GM12801 (cell line): ENCODE measurements at regions not wholly inside any gene's neighbourhood (a gene's known extent, or its start where the extent isn't known, plus 50 kb on each side); places are given as distances from the start of the nearest gene placed in this dataset.

Source experiments
- CTCF ChIP-seq: IDR thresholded peaks from one replicate; pipeline ENCODE4 v1.5.1; 2011; ENCODE audit warnings: control low read depth; ENCODE audit not compliant: insufficient read length; ENCODE audit errors: extremely low read depth

- no peak for TF ChIP-seq CTCF
Observed at GRCh38 chr4:181949704-181950312, 293.4 kb upstream of the TENM3 start.

GRCh38 chr4:181950372-181951127 lies 292.7 kb upstream of the TENM3 start:
- TF ChIP-seq CTCF, result no peak

- no peak for TF ChIP-seq CTCF
Observed at GRCh38 chr4:181951265-181951664, 291.9 kb upstream of the TENM3 start.

GRCh38 chr4:181952478-181952877 lies 290.7 kb upstream of the TENM3 start:
- no peak for TF ChIP-seq CTCF

- no peak for TF ChIP-seq CTCF
Observed at GRCh38 chr4:181956512-181956911, 286.7 kb upstream of the TENM3 start.

GRCh38 chr4:181957088-181957487 lies 286.1 kb upstream of the TENM3 start:
- TF ChIP-seq CTCF, result no peak

GRCh38 chr4:181958446-181958845 lies 284.8 kb upstream of the TENM3 start:
- no peak for TF ChIP-seq CTCF
